ENCODE measurements at regions not wholly inside any gene's neighbourhood (a gene's known extent, or its start where the extent isn't known, plus 50 kb on each side); places are given as distances from the start of the nearest gene placed in this dataset.

DNA sequence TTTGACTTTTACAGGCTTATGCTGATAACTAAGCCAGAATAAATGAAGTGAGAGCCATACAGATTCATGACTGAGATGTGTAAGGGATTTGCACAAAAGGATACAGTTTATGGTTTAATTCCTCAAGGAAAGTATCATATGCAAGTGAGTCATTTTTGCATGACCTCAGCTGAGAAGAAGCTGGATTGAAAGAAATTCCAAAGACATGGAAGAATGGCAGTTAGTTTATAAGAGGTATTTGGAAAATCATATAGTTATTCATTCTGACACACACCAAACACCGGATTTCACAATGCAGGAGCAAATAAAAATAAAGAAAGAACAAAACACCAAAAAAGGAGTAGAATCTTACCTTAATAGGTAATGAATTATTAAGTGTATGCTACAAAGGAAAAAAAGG lies 83.2 kb upstream of the RND3 start:
- no peak for DNase-seq

DNA sequence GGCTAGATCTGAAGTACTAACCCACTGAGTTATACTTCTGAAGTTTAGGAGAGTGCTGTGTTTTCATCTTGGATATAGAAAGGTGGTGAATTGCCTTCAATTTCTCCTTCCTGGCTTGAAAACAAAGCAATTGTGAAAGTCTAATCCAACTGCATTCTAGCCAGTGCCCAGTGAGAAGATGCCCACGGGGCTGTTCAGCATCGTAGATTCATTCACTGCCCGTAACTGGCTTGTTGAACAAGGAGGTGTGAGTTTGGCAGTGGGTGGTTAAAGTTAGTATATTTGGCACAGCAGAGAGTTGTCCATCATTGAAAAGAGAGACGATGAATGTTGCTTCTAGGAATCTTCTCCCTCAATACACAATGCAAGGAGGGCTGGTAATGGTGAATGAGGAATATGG lies 82.3 kb upstream of the RND3 start:
- no peak for DNase-seq

DNA sequence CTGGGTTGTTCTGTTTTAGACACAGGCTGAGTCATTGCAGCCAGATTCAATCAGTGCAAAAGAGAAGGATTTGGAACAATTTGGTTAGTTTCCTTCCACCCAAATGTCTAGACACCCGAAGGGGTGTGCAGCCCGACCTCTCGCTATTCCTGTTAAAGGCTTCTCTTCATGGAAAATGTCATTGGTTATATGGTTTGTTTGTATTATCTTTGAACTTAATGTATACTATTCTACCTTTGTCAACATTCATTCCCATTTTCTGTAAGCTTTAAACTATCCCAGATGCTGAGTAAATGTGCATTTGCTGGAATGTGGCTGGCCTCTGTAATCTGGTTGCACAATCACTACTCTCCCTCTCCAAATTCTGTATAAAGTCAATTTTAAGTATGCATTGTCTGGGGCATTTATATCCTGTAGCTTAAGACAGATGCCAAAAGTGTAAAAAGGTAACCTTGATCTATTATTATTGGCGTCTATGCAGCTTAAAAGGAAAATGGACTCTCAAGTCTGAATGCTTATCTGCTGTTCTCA lies 80.4 kb upstream of the RND3 start:
- DNase-seq, result no peak

- no peak for DNase-seq
These were observed 78.8 kb upstream of the RND3 start for GRCh38 chr2:150566289-150566688.

DNA sequence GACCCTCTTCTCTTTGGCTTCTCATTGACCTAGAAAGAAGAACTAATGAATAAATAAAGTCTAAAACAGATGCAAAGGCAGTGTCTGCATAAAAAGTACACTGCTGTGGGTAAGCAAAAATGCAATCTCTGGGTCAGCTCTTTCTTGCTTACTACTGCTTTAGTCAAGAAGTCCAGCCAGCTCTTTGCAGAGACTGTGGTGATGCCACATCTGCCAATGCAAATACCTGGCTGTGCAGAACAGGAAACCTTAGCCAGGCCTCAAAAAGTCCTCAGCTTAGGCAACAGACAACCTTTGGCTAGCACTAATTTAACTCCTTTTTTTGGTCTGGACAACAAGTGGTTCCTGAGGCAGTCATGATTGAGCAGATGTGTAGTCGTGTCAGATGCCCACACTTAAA lies 73.6 kb upstream of the RND3 start:
- no peak for DNase-seq

GRCh38 chr2:150557020-150557600 lies 69.6 kb upstream of the RND3 start:
- no peak for DNase-seq

DNA sequence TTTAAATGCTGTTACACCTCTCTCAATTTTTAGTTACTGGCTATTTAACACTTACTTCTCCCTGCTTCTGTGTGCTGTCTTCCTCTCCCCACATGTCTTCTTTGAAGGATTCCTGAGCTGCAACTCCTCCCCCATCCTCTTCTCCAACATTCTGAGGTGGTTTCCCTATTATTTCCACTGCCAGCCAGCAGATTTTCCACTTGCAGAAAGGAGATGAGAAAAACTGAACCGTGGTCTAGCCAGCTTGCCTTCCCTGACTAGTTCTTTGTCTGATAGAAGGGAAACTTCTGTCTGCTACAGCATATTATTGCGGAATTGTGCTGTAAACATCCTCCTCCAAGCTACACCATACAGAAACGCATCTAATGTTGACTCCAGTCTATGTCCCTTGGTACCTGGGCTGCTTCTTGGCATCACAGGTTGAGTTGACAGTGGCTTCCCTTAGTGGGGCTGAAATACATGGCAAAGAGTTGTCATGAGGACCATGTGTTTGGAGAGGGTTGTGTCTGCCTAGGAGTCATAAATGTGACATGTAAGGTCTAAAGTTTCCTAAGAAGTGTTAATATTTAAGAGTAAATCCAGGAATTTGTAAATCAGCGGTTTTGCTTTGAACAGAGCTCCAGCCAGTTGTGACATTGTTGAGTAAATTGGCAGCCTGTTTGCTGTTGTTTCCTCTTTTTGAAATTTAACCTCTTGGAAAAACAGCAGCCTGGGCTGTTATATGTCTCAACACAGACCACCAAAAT lies 68.3 kb upstream of the RND3 start:
- DNase-seq, result no peak

DNA sequence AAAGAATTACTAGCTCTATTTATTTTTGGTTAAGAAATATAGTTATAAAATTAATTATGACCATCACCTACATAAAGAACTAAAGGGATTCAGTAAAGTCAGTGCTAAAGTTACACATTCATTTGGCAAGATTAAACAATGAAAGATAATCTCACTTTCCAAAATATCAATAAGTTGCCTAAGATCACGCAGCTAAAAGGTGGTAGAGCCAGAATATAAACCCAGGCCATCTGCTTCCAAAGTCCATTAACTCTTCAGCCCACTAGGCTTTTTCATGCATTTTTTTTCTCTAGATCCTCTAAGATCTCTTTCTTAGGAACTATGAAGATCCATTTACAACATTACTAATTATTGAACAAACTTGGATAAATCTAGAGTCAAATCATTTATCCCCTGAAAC lies 66.6 kb upstream of the RND3 start:
- no peak for DNase-seq

DNA sequence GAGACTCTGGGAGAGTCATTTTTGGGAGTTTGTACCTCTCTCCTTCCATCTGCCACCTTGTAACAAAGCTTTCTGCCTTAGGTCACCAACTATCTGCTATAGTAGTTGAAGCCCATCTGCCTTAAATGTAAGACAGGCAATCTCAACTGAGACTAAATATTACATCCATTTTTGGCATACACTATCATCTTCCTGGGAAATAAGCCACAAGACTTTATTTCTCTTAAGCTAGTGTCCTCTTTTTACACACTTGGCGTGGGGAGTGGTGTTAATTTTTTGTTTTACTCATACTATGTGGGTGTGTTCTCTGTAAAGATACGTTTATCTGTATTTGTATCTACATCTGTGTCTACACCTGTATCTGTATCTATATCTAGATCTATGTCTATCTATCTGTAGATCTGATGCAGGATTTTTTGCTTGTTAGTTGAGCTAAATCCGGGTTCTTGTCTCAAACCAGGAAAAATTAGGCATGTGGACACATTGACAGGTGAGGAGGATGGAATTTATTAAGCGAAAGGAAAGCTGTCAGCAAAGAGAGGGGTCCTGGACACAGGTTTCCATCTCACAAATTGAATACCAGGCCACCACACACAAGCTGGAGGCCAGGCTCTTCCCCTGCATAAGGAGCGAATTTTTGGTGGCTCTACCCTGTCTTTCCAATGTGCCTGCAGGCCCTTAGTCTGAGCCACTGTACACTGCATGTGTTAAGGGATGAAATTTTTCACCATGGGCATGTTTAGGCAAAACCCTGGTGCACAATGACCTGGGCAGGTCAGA lies 64.8 kb upstream of the RND3 start:
- DNase-seq, result no peak

DNA sequence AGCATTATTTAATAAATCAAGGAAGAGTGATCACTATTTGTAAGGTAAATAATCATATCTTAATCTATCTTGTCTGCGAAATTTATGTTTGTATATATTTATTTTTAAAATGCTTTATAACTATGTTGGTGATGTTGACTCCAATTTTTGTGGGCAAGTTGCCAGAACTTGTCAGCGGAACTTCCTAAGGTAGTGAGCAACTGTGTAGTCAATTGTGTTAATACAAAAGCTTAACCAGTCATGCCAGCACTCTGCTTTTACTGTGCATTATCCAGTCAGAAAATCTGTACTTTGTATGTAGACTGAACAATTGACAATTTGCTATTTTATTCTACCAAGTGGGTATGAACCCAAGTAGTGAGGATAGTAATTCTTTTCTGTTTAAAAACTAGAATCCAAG lies 61.9 kb upstream of the RND3 start:
- no peak for DNase-seq

DNA sequence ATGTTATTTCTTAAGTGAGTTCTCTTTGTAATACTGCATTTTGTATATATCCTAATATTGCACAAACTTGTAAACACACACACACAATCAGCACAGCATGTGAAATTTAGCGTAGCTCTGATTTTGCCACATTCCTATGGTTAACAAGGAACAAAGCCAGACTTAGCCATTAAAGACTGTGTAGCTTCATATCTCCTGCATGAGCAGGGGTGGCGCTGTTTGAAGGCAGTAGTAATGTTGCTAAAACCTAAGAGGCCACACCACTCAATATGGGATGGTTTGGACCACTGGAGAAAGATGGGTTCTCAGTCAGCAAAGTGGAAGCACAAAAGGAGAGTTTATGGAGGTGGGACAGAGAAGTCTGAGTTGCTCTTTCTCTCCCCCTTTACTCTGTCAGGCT lies 61.1 kb upstream of the RND3 start:
- no peak for DNase-seq

- no peak for DNase-seq
These were observed 58.4 kb upstream of the RND3 start for GRCh38 chr2:150545916-150546315.

DNA sequence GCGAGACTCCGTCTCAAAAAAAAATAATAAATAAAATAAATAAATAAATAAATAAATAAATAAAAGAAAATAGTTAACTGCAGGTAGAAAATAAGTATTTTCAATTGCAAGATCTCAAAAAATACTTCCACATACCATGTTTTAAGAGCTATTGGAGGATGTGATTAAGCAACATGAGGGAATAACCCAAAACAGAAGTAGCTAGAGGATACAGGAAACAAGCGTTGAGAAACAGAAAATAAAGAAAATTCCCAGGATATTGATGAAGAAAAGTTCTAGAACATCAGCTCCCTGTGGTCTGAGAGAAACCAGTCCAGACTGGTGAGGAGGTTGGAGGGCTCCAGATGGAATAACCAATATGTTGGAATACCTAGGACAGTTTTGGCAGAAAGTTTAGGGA lies 57.3 kb upstream of the RND3 start:
- no peak for DNase-seq

DNA sequence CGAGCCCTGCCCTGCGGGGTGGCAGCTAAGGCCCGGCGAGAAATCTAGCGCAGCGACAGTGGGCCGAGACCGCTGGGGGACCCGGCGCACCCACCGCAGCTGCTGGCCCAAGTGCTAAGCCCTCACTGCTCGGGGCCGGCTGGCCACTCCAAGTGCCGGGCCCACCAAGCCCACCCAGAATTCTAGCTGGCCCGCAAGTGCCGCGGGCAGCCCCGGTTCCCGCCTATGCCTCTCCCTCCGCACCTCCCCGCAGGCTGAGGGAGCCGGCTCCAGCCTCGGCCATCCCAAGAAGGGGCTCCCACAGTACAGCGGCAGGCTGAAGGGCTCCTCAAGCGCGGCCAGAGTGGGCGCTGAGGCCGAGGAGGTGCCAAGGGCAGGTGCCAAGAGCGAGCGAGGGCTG lies 55.2 kb upstream of the RND3 start:
- no peak for DNase-seq

DNA sequence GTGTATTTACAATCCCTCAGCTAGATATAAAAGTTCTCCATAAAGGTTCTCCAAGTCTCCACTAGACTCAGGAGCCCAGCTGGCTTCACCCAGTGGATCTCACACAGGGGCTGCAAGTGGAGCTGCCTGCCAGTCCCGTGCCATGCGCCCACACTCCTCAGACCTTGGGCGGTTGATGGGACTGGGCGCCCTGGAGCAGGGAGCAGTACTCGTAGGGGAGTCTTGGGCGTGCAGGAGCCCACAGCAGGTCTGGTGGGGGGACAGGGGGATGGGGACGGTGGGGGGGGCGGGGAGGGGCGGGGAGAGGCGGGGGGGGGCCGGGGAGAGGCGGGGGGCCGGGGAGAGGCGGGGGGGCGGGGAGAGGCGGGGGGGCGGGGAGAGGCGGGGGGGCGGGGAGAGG lies 54.7 kb upstream of the RND3 start:
- no peak for DNase-seq

DNA sequence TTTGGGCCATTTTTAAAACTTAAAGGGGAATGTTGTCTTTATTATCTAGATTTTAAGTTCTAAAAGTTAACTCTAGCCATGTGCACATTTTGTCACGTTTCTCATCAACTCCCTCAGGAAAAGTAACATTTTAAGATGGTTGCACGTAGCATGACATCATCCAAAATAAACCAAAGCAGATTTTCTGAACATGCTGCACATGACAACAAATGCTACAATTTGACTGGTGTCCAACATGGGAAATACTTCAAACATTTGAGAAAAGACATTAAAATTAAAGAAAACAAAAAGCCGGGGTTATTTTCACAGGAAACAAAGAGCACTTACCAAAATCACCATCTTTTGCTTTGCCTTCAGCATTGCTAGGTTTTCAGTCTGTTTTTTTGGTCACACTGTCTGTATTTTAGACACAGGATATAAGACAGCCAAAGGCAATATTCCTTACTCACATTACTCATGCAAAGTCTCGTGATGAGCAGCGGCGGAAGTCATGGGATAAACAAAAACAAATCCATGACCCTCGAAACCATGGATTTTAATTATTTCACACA lies 51.3 kb upstream of the RND3 start:
- no peak for DNase-seq

Data from activated T-cell treated with anti-CD3 and anti-CD28 coated beads, Interleukin-2, amount 50 U/mL, for 48 hours (primary cell).